GM21529 (cell line): ENCODE measurements at regions not wholly inside any gene's neighbourhood (a gene's known extent, or its start where the extent isn't known, plus 50 kb on each side); places are given as distances from the start of the nearest gene placed in this dataset.
"Not testable (repeated sequence)": the region's sequence is repeated elsewhere in the genome, so short reads cannot be mapped to it uniquely, and the experiment has no call there.

Experiments used
- ATAC-seq: cut with Tn5 transposase; IDR thresholded peaks from one replicate; pipeline ENCODE4 v1.9.1; 2021; ENCODE audit not compliant: unreplicated experiment

GRCh38 chr1:81183051-81183450 lies 617.7 kb upstream of the ADGRL2 start:
- no peak for ATAC-seq

DNA sequence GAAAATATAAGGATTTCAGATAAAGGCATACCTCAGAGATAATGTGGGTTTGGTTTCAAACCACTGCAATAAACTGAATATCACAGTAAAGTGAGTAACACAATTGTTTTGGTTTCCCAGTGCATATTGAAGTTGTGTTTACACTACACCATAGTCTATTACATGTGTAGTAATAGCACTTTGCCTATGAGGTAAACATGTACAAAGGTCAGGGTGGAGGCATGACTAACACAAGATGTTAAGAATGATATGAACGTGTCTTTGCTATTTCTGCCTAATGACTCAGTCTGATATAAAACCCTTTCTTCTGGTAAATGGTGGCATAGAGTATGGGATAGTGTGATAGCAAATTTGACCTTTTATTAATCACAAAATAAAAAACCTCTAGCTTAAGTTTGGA lies 621.5 kb upstream of the ADGRL2 start:
- ATAC-seq = no peak

- ATAC-seq = not testable (repeated sequence)
Measured at GRCh38 chr1:81178431-81179093, 622.2 kb upstream of the ADGRL2 start.

DNA sequence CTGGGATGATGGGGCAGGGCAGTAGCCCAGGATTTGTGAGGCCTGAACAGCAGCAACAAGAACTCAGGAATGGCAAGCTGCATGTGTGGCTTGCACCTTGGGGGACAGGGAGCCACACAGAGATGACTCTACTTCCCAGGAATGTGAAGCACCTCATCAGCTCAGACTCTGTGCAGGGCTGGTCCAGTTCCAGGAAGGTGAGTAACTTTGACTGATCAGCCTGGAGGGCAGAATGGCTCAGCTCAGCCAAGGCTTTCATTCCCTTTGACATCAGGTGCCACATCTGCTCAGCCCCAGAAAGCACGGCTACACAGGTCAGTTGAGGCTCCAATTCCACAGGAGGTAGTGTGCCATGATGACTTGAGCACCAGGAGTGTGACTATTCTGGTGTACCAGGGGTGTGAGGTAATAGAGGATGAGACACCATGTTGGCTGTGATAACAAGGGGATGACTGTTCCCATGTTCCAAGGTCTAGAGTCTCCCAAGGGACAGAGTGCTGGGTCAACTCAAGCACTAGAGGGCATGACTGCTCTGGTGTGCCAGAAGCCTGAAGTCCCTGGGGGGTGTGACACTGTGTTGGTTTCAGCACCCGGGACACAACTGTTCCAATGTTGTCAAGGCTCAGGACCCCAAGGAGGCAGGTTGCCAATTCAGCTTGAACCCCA lies 625.8 kb upstream of the ADGRL2 start:
- ATAC-seq = no peak

DNA sequence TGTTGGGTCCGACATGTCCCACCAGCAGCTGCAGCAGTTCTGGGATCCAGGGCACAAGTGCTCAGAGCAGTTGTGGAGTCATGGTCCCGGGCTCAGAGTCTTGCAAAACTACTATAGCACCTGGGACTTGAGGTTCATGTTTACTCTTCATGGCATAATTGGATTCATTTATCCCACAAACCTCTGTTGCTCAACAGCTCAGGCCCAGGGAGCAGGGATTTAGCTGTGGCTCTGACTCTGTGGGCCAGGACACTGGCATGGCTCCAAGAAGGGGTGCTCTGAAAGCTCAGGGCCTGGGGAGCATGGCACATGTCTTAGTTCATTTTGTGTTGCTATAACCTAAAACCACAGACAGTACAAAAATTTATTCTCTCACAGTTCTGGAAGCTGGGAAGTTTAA lies 626.7 kb upstream of the ADGRL2 start:
- ATAC-seq = no peak

GRCh38 chr1:81172483-81172882 lies 628.3 kb upstream of the ADGRL2 start:
- no peak for ATAC-seq

GRCh38 chr1:81170721-81171120 lies 630.0 kb upstream of the ADGRL2 start:
- ATAC-seq = no peak

DNA sequence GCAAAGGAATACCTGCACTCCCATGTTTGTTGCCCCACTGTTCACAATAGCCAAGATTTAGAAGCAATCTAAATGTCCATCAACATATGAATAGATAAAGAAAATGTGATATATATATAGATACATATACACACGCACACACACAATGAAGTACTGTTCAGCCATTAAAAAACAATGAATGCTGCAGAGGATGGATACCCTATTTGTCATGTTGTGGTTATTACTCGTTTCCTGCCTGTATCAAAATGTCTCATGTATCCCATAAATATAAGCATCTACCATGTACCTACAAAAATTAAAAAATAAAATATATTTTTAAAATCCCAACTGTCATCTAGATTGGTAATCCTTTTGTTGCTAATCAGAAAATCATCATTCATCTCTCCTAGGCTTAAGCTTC lies 634.8 kb upstream of the ADGRL2 start:
- ATAC-seq = no peak

DNA sequence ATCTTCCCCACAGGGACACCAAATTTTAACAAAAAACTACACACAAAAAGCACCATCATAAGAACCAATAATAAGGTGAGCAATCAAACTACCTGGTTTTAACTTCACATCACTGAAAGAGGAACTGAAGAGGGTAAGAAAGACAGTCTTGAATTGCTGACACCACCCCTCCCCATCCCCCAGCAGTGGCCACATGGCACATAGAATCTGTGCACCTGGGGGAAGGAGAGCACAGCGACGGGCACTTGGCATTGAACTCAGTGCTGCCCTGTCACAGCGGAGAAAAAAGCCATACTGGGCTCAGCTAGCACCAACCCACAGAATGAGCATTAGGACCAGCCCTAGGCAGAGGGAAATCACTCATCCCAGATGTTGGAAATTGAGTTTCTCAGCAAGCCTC lies 640.0 kb upstream of the ADGRL2 start:
- no peak for ATAC-seq

- no peak for ATAC-seq
Measured at GRCh38 chr1:81158592-81158991, 642.1 kb upstream of the ADGRL2 start.

DNA sequence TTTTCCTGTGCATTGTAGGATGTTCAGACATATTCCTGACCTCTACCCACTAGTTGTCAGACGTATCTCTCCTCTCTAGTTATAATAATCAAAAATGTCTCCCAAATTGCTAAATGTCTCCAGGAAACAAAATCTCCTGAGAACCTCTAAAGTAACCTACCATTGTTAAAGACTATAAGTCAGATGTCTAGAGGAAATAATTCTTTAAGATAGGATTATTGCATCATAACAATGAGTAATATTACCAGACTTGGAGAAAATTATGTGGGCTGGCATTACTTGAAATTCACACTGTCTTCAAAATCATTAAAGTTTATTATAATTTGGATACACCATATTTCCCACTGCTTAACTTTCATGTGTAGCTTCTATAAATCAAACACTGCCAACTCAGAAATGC lies 643.0 kb upstream of the ADGRL2 start:
- no peak for ATAC-seq

- ATAC-seq = no peak
Measured at GRCh38 chr1:81156887-81157286, 643.8 kb upstream of the ADGRL2 start.

GRCh38 chr1:81155131-81155530 lies 645.6 kb upstream of the ADGRL2 start:
- ATAC-seq = no peak

- ATAC-seq = no peak
Measured at GRCh38 chr1:81151206-81151605, 649.5 kb upstream of the ADGRL2 start.

GRCh38 chr1:81149649-81150325 lies 650.9 kb upstream of the ADGRL2 start:
- ATAC-seq = no peak

- no peak for ATAC-seq
Measured at GRCh38 chr1:81144240-81144825, 656.4 kb upstream of the ADGRL2 start.

GRCh38 chr1:81142099-81142826 lies 658.5 kb upstream of the ADGRL2 start:
- ATAC-seq = no peak

DNA sequence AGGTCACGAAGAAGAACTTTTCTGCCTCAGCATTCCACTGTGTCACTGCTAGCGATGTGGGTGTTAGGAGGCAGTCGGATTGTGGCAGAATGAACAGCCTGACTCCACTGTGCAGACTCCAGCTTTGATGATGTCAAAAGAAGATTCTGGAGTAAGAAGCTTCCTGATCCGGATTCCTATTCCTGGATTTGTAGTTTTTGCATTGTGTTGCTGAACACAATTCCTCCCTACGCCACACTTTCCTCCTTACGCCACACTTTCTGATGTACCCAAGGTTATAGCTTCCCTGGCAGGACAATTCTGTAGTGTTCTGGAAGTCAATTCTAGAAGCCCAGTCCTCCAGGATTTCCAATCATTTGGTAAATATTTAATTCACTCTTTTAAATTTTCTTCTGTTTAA lies 665.2 kb upstream of the ADGRL2 start:
- ATAC-seq = no peak

- no peak for ATAC-seq
Measured at GRCh38 chr1:81129776-81130175, 671.0 kb upstream of the ADGRL2 start.

- ATAC-seq = no peak
Measured at GRCh38 chr1:81129366-81129765, 671.4 kb upstream of the ADGRL2 start.

DNA sequence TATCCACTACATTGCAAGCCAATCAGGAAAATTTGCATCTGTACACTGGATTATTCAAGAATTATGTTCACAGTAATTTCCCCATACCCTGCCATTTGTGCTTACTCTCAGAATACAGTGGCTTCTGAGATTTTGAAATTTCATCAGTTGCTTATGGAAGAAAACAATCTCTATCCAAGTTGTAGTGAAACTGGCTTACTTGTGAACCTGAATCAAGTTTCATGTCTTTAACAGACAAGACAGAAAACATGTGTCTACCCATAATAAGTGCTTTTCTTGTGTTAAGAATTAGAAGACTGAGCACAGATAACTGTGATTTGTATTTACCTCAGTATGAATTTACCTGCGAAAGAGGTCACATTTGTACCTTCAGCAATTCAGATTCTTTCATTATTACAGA lies 672.7 kb upstream of the ADGRL2 start:
- ATAC-seq = no peak
